H1 (cell line): ENCODE measurements at regions not wholly inside any gene's neighbourhood (a gene's known extent, or its start where the extent isn't known, plus 50 kb on each side); places are given as distances from the start of the nearest gene placed in this dataset.

Experiments used
- CHD7 ChIP-seq: fragments of 300-600 bp; sonication (generic); IDR thresholded peaks from 2 replicates; pipeline ENCODE4 v1.7.1; 2012; ENCODE audit warnings: low read length, moderate library complexity, mild to moderate bottlenecking, inconsistent platforms; ENCODE audit not compliant: insufficient replicate concordance
- MAFK ChIP-seq: IDR thresholded peaks from 2 replicates; pipeline ENCODE4 v1.6.1; 2012; ENCODE audit warnings: low read depth, mild to moderate bottlenecking, improper control_type of control experiment, low read length

- TF ChIP-seq CHD7 (no peak), MAFK (no peak)
These were observed 70.6 kb upstream of the CENPE start (continued) for GRCh38 chr4:103268746-103269145.
